HFF-Myc (cell line): ENCODE measurements at regions not wholly inside any gene's neighbourhood (a gene's known extent, or its start where the extent isn't known, plus 50 kb on each side); places are given as distances from the start of the nearest gene placed in this dataset.

ENCODE experiments used
- DNase-seq: peaks from one replicate; pipeline ENCODE4 v3.0.0-alpha.2; 2011; ENCODE audit warnings: low read depth; ENCODE audit errors: extremely low read depth
- H3K4me3 ChIP-seq: replicated peaks from 2 replicates; pipeline ENCODE4 v1.5.1; 2011; ENCODE audit warnings: low read depth, mild to moderate bottlenecking, control low read depth, low read length
- TF ChIP-seq, protein P1 (sequence below): IDR thresholded peaks from 2 replicates; pipeline ENCODE4 v1.5.1; 2012; ENCODE audit warnings: mild to moderate bottlenecking, low read depth, low read length, control low read depth; ENCODE audit errors: missing control alignments

DNA sequence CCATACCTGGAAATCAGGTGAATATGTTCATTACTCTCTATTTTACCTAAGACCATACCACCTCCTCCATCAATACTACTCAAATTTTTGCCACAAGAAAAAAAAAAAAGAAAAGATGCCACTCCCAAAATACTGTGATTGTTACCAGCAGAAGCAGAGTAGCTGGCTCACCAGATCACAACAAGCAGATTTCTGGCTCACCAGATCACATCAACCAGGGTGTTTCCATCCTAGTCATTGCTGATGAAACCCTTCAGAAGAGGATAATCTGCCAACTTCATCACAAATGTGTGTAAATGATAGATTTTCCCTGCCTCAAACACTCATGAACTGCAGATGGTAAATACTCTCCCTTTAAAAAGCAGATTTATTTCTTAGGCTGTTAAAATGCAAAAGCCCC is 109.7 kb upstream of the NAMPT start:
- no peak overlapping the region for H3K4me3 ChIP-seq

DNA sequence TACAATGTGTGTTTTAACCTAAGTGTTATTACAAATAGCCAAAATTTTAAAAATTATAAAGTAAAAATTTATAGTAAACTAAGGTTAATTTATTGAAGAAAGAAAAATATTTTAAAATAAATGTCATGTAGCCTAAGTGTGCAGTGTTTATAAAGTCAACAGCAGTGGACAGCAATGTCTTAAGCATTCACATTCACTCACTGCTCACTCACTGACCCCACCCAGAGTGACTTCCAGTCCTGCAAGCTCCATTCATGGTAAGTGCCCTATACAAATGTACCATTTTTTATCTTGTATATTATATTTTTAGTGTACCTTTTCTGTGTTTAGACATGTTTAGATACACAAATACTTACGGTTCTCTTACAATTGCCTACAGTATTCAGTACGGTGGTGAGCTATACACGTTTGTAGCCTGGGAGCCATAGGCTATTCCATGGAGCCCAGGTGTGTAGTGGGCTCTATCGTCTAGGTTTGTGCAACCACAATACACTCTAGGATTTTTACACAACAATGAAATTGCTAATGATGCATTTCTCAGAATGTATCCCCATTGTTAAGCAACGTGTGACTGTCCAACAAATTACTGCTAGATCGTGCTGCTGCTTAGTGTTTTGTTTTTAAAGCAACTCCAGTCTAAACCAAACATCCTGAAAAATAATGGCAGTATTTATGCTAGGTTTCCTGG is 108.9 kb upstream of the NAMPT start:
- DNase-seq: no peak
- TF ChIP-seq, protein P1, sequence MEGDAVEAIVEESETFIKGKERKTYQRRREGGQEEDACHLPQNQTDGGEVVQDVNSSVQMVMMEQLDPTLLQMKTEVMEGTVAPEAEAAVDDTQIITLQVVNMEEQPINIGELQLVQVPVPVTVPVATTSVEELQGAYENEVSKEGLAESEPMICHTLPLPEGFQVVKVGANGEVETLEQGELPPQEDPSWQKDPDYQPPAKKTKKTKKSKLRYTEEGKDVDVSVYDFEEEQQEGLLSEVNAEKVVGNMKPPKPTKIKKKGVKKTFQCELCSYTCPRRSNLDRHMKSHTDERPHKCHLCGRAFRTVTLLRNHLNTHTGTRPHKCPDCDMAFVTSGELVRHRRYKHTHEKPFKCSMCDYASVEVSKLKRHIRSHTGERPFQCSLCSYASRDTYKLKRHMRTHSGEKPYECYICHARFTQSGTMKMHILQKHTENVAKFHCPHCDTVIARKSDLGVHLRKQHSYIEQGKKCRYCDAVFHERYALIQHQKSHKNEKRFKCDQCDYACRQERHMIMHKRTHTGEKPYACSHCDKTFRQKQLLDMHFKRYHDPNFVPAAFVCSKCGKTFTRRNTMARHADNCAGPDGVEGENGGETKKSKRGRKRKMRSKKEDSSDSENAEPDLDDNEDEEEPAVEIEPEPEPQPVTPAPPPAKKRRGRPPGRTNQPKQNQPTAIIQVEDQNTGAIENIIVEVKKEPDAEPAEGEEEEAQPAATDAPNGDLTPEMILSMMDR: no peak
- no peak overlapping the region for H3K4me3 ChIP-seq

More for the DNA sequence above, 109.7 kb upstream of the NAMPT start:
- TF ChIP-seq, protein P1: no peak
- no peak for DNase-seq

DNA sequence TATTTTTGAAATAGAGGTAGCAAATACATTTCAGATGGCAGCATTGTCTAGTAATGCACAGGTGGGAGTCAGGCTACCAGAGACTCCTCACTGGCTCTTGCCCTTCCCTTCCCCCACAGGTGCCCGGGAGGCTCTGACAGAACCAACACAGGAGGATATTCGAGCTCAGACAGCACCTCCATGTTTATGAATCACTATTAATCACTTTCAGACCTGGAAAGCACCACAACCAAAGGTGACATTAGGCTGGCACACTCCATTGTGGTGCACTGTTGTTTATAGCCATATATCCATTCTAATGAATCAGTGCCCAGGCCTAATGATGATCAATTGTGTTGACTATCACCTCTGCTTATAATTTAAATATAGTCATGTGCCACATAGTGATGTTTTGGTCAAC is 107.8 kb upstream of the NAMPT start:
- H3K4me3 ChIP-seq: no peak overlapping the region
- TF ChIP-seq, protein P1: no peak
- no peak for DNase-seq

DNA sequence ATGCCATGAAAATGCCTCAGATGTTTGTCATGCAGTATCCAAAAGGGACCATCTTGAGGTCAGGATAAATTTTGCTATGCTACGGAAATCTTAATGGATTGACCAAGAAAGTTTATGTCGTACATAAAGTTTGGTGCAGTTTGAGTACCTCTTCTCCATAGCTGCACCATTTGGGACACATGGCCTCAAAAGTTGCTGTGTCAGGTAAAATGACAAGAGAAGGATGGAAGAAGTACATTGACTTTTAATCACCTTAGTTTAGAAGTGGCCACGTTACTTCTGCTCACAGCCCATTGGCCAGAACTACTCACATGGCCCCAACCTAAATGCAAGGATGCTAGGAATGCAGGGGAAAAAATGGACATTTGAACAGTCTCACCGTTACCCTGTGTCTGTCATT is 107.4 kb upstream of the NAMPT start:
- no peak overlapping the region for H3K4me3 ChIP-seq
- TF ChIP-seq, protein P1: no peak
- no peak for DNase-seq

DNA sequence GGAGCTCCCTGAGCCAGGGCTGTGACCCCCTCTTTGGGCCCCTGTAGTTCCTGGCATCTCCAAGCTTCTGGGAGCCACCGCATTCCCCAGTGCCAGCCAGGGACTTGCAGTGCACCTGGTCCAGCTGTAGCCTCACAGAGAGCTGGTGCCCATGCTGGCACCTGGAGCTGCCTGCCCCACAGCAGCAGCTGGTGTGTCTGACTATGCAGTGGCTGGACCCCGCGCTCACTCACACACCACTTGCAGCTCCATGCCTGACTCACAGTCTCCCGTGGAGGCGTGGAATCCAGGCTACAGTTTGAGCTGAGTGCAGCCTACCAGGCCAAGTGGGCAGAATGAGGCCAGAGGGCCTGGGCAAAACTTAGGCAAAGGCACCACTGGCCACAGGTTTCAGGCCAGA is 102.2 kb upstream of the NAMPT start:
- TF ChIP-seq, protein P1: no peak
- DNase-seq: no peak
- no peak overlapping the region for H3K4me3 ChIP-seq

DNA sequence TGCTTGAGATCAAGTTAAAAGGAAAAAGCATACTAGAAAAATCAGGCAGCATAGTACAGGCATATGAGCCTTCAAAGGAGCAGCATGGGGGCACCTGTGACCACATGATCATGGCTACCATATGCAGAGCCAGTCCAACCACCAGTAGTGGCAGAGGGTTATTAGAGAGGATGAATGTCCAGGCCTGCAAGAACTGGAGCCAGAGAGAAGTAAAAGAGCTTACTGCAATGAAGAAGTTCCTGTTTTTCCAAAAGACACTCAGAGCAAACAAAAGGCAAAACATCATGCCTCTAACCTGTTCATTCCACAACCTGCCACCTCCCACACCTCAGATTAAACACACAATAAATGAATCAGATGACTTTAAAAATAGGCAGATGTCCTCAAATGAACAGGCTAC is 99.6 kb upstream of the NAMPT start:
- TF ChIP-seq, protein P1: no peak
- no peak for DNase-seq
- no peak overlapping the region for H3K4me3 ChIP-seq

DNA sequence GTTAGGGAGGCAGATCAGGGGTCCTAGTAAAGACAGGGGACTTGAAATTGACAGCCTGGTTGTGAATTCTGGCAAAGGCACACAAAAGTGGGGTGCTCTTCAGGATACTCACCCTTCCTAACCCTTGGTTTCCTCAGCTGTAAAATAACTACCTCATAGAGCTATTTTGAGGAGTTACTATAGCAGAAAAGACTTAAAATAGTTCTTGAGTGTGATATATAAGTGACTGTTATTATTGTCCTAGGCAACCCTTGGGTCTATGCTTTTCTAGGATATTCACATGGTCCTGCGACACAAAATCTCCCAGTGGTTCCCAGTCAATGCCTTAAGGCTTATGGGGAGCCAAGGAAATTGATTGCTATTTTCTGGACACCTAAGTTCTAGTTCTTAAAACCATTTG is 98.1 kb upstream of the NAMPT start:
- TF ChIP-seq, protein P1: no peak
- DNase-seq: no peak

More for the DNA sequence above, 98.1 kb upstream of the NAMPT start:
- no peak overlapping the region for H3K4me3 ChIP-seq
